Activated CD8-positive, alpha-beta memory T cell treated with anti-CD3 and anti-CD28 coated beads, Interleukin-2, amount 10 ng/mL, durations not matched to agents 7 days and 5 days (primary cell): ENCODE measurements at regions not wholly inside any gene's neighbourhood (a gene's known extent, or its start where the extent isn't known, plus 50 kb on each side); places are given as distances from the start of the nearest gene placed in this dataset.
"Not testable (repeated sequence)": the region's sequence is repeated elsewhere in the genome, so short reads cannot be mapped to it uniquely, and the experiment has no call there.

Source experiments
- ATAC-seq: fragments of 150-1000 bp; cut with Tn5 transposase; one replicate; pipeline ENCODE4 v1.10.0; 2021; ENCODE audit warnings: moderate library complexity
- CTCF ChIA-PET: fragments of 350-600 bp; sonication (Branson Sonifier 250); formaldehyde crosslinking; loops from one replicate; lab custom pipeline; 2021; ENCODE audit warnings: antibody characterized with exemption; lab: Charles Lee
- DNase-seq: peaks from one replicate; pipeline ENCODE4 v3.0.0-alpha.2; 2020
- H3K27ac Mint-ChIP-seq: one replicate; pipeline ENCODE4 v1.8.0; 2021; ENCODE audit warnings: mild to moderate bottlenecking, mixed read lengths
- H3K27me3 Mint-ChIP-seq: one replicate; pipeline ENCODE4 v1.8.0; 2021; ENCODE audit warnings: mixed read lengths
- H3K36me3 Mint-ChIP-seq: one replicate; pipeline ENCODE4 v1.8.0; 2021; ENCODE audit warnings: mild to moderate bottlenecking, mixed read lengths
- H3K4me1 Mint-ChIP-seq: one replicate; pipeline ENCODE4 v1.8.0; 2021; ENCODE audit warnings: mixed read lengths
- H3K4me3 Mint-ChIP-seq: one replicate; pipeline ENCODE4 v1.8.0; 2021; ENCODE audit warnings: mild to moderate bottlenecking, moderate library complexity, mixed read lengths
- H3K9me3 Mint-ChIP-seq: one replicate; pipeline ENCODE4 v1.8.0; 2022; ENCODE audit warnings: low read depth, mixed read lengths

DNA sequence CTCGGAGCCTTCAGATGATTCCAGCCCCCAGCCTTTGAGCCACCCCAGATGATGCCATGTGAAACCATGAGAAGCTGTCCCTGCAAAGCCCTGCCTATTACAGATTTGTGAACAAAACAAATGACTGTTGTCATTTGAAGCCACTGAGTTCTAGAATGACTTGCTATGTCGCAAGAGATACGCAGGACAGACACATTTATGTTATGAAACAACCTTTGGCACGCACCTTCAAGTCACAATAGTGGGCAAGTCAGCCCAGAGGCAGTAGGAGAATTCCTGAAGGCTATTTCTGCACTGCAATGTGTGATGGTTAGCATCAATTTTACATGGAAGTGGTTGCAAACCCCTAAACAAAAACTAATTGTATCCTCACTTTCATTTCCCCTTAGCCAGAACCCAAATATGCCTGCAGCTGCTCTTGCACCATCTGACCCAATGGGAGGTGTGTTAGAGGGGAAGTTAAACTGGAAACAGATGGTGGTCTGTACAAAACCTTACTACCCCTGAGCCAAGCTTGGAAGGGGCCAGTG, 174.4 kb upstream of the ATP6AP2 start:
- Mint-ChIP-seq H3K36me3 (no peaks in the 10 kb centered on the region), H3K27me3 (peaks cover 3% of the 10 kb centered on the region), H3K4me1 (no peaks in the 10 kb centered on the region), H3K4me3 (no peak overlapping the region), H3K27ac (no peak overlapping the region), H3K9me3 (no peaks in the 10 kb centered on the region)
- CTCF ChIA-PET, result no interaction called here
- DNase-seq (no peak), ATAC-seq (no peak)

DNA sequence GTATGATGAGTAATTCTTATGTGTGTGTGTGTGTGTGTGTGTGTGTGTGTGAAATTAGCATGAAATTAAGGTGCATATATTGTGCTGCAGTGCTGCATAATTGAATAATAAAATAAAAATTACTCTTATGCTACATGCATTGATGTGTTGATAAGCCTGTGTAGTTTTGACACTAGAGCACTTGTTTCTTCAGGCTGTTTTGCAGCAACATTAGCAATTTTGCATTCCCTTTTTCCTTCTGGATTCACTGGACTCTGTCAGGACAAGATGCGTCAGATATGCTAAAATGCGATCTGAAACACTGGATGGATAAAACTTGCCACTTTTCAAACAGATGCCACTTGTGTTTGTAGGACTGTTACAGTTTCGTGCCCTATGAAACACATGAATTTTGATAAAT, 175.4 kb upstream of the ATP6AP2 start:
- CTCF ChIA-PET, result no interaction called here
- ATAC-seq, result no peak
- no peaks in the 10 kb centered on the region for H3K4me1 Mint-ChIP-seq
- H3K27ac Mint-ChIP-seq, result no peak overlapping the region
- DNase-seq, result no peak
- H3K9me3 Mint-ChIP-seq, result no peaks in the 10 kb centered on the region
- no peak overlapping the region for H3K4me3 Mint-ChIP-seq
- peaks cover 3% of the 10 kb centered on the region for H3K27me3 Mint-ChIP-seq
- no peaks in the 10 kb centered on the region for H3K36me3 Mint-ChIP-seq

DNA sequence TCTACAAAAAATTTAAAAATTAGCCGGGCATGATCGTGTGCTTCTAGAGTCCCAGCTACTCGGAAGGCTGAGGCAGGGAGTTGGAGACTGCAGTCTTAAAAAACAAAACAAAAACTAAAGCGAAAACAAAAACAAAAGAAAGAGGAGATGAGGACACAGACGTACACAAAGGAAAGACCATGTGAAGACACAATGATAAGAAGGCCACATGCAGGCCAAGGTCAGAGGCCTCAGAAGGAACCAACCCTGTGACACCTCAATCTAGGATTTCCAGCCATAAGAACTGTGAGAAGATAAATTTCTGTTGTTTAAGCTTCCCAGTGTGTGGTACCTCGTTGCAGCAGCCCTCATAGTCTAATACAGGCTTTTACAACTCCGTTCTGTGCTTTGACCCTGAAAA, 177.0 kb upstream of the ATP6AP2 start:
- Mint-ChIP-seq H3K4me3 (no peak overlapping the region), H3K27me3 (peaks cover 3% of the 10 kb centered on the region), H3K27ac (no peak overlapping the region), H3K9me3 (no peaks in the 10 kb centered on the region), H3K4me1 (no peaks in the 10 kb centered on the region), H3K36me3 (no peaks in the 10 kb centered on the region)
- ATAC-seq (no peak), DNase-seq (no peak)
- CTCF ChIA-PET, result no interaction called here

DNA sequence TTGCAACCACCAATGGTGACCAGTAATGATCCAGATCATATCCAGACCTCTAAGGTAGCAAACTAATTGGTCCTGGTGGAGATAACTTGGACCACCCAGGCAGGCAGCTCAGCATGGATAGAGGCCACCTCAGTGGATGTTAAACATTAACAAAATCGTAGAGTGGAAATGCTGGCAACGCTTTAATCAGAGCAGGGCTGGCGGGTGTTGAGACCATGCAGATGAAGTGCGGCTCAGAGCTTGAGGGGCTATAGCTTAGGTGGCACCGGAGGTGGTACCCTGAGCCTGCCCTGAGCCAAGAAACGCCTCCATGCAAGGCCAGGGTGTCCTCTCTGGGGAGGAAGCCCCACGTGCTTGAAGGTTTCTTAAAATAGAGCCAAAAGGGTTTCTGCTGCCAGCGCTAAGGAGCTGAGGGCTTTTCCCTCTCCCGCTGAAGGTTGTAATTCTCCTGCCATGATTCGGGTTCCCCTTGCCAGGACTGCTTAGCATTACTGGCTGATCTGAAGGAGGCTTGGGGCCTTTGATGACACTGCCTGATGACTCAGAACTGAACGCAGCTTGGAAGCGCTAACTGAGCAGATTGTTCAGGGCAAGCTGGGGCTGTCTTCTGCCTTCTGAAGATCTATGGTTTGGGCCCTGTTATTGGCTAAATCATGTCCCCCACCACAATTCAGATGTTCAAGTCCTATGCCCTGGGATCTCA, 177.8 kb upstream of the ATP6AP2 start:
- ATAC-seq, result no peak
- H3K36me3 Mint-ChIP-seq, result no peaks in the 10 kb centered on the region
- CTCF ChIA-PET, result no interaction called here
- no peak for DNase-seq
- H3K27me3 Mint-ChIP-seq, result peaks cover 3% of the 10 kb centered on the region
- H3K4me3 Mint-ChIP-seq, result no peak overlapping the region
- H3K9me3 Mint-ChIP-seq, result no peaks in the 10 kb centered on the region
- no peak overlapping the region for H3K27ac Mint-ChIP-seq
- no peaks in the 10 kb centered on the region for H3K4me1 Mint-ChIP-seq

DNA sequence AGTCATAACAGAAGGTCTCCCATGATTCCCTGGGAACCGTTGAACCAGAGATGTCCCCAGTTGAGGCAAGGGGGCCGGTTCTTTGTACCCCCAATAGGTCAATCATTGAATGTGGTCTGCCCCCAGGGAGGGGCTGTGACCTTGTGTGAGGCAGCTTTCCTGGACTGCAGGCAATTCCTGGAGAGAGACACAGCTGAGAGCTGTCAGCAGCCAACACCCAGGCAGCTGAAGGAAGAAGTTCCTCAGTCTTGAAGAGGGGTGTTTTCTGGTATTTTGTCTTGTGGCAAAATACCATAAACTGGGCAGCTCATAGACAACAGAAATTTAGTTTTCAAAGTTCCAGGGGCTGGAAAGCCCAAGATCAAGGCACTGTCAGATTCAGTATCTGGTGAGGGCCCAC, 185.7 kb upstream of the ATP6AP2 start:
- Mint-ChIP-seq H3K27ac (no peak overlapping the region), H3K9me3 (no peaks in the 10 kb centered on the region), H3K27me3 (peaks cover 3% of the 10 kb centered on the region), H3K4me1 (no peaks in the 10 kb centered on the region), H3K4me3 (no peak overlapping the region), H3K36me3 (no peaks in the 10 kb centered on the region)
- DNase-seq (no peak), ATAC-seq (no peak)
- CTCF ChIA-PET, result no interaction called here

DNA sequence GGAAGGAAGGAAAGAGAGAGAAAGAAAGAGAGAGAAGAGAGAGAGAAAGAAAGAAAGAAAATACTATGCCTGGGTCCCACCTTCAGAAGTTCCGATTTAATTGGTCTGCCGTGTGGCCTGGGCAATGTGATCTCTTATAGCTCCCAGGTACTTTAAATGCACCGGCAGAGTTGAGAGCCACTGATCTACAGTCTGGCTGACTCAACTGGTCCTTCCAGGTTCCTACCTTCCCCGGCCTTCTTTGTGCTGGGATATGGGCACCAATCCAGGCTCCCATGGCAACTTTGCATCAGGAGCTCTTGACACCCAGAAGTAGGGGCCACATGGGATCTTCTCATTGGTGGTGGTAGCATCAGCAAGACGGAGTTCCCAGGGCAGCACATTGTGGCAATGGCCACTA, 186.5 kb upstream of the ATP6AP2 start:
- Mint-ChIP-seq H3K27me3 (peaks cover 3% of the 10 kb centered on the region), H3K4me3 (no peak overlapping the region), H3K9me3 (no peaks in the 10 kb centered on the region), H3K27ac (no peak overlapping the region), H3K4me1 (no peaks in the 10 kb centered on the region), H3K36me3 (no peaks in the 10 kb centered on the region)
- CTCF ChIA-PET, result no interaction called here
- ATAC-seq (no peak), DNase-seq (no peak)

DNA sequence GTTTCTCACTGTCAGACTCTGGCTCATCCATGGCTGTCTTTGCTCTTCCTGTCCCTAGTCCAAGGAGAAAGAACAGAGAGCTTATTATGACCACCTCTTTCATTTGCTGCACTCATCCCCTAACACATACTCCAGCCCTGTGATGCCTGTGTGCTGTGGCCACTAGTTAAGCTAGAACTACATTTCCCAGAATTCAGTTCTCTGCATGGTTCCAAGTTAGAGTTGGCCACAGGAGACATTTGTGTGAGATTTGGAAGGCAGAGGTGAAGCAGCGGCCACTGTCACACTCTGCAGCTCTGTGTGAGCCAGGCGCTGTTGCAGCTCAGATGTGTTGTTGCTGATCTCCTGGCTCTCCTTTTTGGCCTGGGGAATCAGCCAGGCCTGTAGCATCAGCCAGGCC, 188.2 kb upstream of the ATP6AP2 start:
- no peak for DNase-seq

DNA sequence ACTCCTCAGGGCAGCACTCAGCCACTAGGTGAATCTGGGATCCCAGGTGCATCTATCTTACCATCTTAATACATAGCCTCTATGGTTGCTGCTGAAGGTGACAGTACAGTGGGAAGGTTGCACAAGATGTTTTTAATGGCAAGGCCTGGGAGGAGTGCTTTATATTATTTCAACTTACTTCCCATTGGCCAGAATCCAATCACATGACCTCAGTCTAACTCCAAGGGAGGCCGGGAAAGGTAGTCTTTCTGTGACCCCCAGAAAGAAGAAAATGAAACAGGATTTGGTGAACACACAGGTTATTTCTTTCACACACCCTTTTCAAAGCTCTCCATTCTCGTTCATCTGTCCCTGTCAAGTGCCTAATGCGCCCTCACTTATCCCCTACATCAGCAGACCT, 189.1 kb upstream of the ATP6AP2 start:
- DNase-seq, result no peak
- Mint-ChIP-seq H3K4me3 (no peak overlapping the region), H3K36me3 (no peaks in the 10 kb centered on the region), H3K4me1 (peaks cover 2% of the 10 kb centered on the region), H3K27me3 (no peaks in the 10 kb centered on the region), H3K9me3 (no peaks in the 10 kb centered on the region), H3K27ac (no peak overlapping the region)
- ATAC-seq, result no peak
- CTCF ChIA-PET, result no interaction called here

More for the DNA sequence above, 188.2 kb upstream of the ATP6AP2 start:
- no peaks in the 10 kb centered on the region for H3K36me3 Mint-ChIP-seq
- H3K27ac Mint-ChIP-seq, result no peak overlapping the region
- H3K4me3 Mint-ChIP-seq, result no peak overlapping the region
- no peaks in the 10 kb centered on the region for H3K9me3 Mint-ChIP-seq
- no peaks in the 10 kb centered on the region for H3K4me1 Mint-ChIP-seq
- CTCF ChIA-PET, result no interaction called here
- ATAC-seq, result no peak
- H3K27me3 Mint-ChIP-seq, result no peaks in the 10 kb centered on the region

DNA sequence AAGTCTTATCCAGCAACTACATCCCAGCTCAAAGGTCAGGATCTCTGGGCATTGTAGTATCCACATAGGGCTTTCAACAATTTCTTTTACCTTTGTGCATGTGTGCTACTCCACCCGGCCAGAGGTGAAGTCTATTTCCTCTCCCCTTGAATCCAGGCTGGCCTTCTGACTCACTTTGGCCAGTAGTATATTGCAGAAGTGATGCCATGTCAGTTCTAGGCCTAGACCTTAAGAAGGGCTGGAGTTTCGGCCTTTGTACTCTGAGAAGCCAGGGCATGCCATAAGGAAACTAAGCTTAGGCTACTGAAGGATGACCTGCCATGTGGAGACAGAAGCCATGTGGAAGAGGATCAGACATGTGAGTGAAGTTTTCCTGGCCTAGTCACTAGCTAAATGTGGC, 191.2 kb upstream of the ATP6AP2 start:
- CTCF ChIA-PET, result no interaction called here
- ATAC-seq (no peak), DNase-seq (no peak)
- Mint-ChIP-seq H3K27me3 (no peaks in the 10 kb centered on the region), H3K27ac (no peak overlapping the region), H3K36me3 (no peaks in the 10 kb centered on the region), H3K4me1 (peaks cover 2% of the 10 kb centered on the region), H3K9me3 (no peaks in the 10 kb centered on the region), H3K4me3 (no peak overlapping the region)

DNA sequence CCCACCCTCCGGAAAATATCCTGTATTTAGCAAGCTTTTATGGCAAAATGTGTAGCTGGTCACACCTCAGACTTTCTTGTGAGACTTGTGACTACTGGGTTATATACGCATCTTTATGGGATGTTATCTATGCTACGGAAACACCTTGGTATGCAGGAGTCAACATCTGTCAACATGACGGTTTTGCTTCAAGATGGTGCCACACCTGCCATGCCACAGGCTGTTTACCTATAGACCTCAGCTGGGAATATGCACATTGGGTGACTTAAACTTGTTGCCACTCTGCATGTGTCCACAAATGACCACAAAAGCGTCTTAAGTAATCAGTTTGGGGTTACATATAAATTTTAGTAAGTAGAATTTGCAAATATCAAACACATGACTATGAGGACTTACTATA, 192.3 kb upstream of the ATP6AP2 start:
- Mint-ChIP-seq H3K27me3 (no peaks in the 10 kb centered on the region), H3K4me1 (peaks cover 2% of the 10 kb centered on the region), H3K4me3 (no peak overlapping the region), H3K9me3 (no peaks in the 10 kb centered on the region), H3K36me3 (no peaks in the 10 kb centered on the region), H3K27ac (no peak overlapping the region)
- DNase-seq (no peak), ATAC-seq (no peak)
- CTCF ChIA-PET, result no interaction called here

DNA sequence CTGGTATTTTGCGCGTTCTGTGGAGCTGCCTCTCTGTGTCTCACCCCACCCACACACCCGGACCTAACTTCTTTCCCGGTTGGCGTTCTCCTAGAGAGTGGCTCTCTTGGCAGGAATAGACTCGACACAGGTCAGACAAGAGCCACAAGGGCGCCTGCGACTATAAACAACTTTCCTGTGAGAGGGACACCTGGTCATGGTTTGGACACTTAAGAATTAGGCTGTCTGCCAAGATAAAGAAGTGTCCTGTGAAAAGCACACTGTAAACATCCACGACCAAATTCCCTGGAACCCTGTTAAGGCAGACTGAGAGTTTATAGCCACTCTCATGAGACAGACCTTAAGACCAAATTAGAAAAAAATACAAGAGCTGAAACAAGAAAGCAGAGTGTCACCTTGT, 192.9 kb upstream of the ATP6AP2 start:
- H3K36me3 Mint-ChIP-seq, H3K27ac Mint-ChIP-seq, ATAC-seq, DNase-seq, H3K4me1 Mint-ChIP-seq, CTCF ChIA-PET, H3K4me3 Mint-ChIP-seq, H3K27me3 Mint-ChIP-seq, H3K9me3 Mint-ChIP-seq: not testable (repeated sequence)

DNA sequence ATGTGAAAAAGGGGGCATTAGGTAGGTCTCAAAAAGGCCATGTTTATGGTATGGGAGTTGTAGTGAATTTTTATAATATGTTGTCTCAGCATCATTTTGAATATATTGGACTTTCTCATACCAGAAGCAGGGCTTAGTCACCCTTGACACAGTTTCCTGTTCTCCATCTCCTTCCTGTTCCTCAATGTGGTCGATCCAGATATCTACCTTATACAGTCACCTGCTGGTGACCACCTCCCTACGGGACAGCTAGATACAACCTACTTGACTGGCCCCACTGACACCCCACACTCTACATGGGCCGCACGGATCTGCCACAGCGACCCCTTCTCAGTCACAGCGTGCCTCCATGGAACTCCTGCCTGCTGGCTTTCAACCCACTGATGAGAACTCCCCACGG, 193.5 kb upstream of the ATP6AP2 start:
- H3K4me1 Mint-ChIP-seq, H3K4me3 Mint-ChIP-seq, H3K9me3 Mint-ChIP-seq, DNase-seq, H3K36me3 Mint-ChIP-seq, ATAC-seq, CTCF ChIA-PET, H3K27me3 Mint-ChIP-seq, H3K27ac Mint-ChIP-seq: not testable (repeated sequence)

DNA sequence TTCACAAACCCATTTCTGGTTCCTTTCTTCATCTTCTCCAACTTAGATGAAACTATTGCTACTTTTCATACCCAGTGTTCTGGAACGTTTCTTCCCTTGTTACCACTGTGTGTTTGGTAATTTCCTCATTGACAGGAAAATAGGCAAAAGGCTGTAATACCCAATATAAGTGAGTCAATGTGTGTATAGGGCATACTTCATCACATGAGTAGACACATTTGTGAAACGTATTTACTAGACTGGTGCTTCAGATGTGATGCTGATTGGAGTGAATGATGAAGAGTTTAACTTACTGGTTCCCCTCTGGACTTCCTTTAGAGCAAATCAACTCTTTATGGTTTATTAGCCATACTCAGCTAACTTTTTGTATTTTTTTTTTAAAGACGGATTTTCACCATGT, 195.1 kb upstream of the ATP6AP2 start:
- no peaks in the 10 kb centered on the region for H3K36me3 Mint-ChIP-seq
- H3K27ac Mint-ChIP-seq, result no peak overlapping the region
- no peak overlapping the region for H3K4me3 Mint-ChIP-seq
- DNase-seq, result no peak
- no peaks in the 10 kb centered on the region for H3K9me3 Mint-ChIP-seq
- no peak for ATAC-seq
- CTCF ChIA-PET, result no interaction called here
- H3K4me1 Mint-ChIP-seq, result peaks cover 2% of the 10 kb centered on the region
- no peaks in the 10 kb centered on the region for H3K27me3 Mint-ChIP-seq

DNA sequence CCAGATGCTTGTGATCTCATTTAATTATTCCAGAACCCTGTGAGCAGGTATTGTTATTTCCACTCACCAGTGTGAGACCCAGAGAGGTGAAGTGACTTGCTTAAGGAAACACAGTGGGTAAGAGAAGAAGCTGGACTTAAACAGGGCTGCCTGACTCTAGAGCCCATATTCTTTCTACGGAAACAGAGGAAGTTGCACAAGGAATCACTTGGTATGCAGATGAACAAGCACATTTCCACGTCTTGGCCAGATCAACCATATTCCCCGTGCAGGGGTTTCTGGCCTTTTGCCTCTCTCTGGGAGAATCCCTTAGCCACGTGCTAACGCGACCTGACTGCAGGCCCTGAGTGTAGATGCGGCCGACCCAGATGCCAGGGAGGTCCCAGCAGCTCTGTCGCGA, 195.5 kb upstream of the ATP6AP2 start:
- Mint-ChIP-seq H3K27ac (no peak overlapping the region), H3K27me3 (no peaks in the 10 kb centered on the region), H3K4me3 (no peak overlapping the region), H3K9me3 (no peaks in the 10 kb centered on the region), H3K4me1 (peaks cover 2% of the 10 kb centered on the region), H3K36me3 (no peaks in the 10 kb centered on the region)
- ATAC-seq (no peak), DNase-seq (no peak)
- CTCF ChIA-PET, result no interaction called here

DNA sequence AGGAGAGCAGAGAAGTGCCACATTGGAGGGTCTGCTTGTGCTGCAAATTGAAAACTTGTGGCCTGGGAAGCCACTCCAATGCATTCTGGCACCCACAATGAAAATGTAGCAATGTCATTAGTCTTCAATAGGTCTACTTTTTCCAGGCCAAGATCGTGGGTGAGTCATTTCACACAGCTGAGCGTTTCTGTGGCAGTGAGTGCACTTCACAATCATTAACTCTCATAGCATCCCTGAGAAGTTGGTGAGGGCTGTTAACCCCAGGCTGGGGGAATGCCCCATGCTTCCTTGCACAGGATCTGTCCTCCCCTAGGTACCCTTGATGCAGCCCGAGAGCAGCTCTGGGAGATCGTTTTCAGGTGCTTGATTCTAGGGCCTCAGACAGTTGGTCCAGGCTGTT, 196.8 kb upstream of the ATP6AP2 start:
- CTCF ChIA-PET, result no interaction called here
- Mint-ChIP-seq H3K27me3 (peaks cover 2% of the 10 kb centered on the region), H3K4me1 (peaks cover 2% of the 10 kb centered on the region), H3K9me3 (no peaks in the 10 kb centered on the region), H3K27ac (no peak overlapping the region), H3K36me3 (no peaks in the 10 kb centered on the region), H3K4me3 (no peak overlapping the region)
- no peak for DNase-seq
- ATAC-seq, result no peak
